HG03342 (cell line): ENCODE measurements at regions not wholly inside any gene's neighbourhood (a gene's known extent, or its start where the extent isn't known, plus 50 kb on each side); places are given as distances from the start of the nearest gene placed in this dataset.
"Not testable (repeated sequence)": the region's sequence is repeated elsewhere in the genome, so short reads cannot be mapped to it uniquely, and the experiment has no call there.

ENCODE experiments used
- ATAC-seq: cut with Tn5 transposase; IDR thresholded peaks from one replicate; pipeline ENCODE4 v1.9.1; 2021; ENCODE audit warnings: mild to moderate bottlenecking, moderate library complexity; ENCODE audit not compliant: unreplicated experiment

DNA sequence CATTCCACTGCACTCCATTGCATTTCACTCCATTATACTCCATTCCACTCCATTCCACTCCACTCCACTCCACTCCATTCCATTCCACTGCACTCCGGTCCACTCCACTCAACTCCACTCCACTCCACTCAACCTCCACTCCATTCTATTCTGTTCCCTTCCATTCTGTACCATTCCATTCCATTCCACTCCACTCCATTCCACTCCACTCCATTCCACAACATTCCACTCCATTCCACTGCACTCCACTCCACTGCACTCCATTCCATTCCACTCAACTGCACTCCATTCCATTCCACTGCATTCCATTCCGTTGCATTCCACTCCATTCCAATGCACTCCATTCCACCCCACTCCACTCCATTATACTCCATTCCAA is 2565.3 kb upstream of the TPTE start:
- ATAC-seq = not testable (repeated sequence)

DNA sequence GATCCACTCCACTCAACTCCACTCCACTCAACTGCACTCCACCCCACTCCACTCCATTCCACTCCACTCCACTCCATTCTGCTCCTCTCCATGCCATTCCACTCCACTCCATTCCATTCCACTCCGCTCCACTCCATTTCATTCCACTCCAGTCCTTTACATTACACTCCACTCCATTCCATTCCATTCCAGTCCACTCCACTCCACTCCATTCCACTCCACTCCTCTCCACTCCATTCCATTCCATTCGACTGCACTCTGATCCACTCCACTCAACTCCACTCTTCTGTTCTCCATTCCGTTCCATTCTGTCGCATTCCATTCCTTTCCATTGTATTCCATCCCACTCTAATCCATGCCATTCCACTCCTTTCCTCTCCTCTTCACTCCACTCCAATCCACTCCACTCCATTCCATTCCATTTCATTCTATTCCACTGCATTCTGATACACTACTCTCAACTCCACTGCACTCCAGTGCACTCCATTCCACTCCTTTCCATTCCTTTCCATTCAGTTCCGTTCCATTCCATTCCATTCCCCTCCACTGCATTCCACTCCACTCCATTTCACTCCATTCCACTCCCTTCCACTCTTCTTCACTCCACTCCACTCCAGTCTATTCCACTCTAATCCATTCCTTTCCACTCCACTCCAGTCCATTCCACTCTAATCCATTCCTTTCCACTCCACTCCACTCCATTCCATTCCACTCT is 2564.2 kb upstream of the TPTE start:
- ATAC-seq = not testable (repeated sequence)

DNA sequence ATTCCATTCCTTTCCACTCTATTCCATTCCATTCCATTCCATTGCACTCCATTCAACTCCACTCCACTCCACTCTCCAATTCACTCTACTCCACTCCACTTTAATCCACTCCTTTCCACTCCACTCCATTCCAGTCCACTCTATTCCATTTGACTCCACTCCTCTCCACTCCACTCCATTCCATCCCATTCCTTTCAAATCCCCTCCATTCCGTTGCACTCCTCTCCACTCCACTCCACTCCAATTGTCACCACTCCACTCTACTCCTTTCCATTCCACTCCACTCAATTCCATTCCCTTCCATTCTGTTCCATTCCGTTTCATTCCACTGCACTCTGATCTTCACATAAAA is 2563.7 kb upstream of the TPTE start:
- ATAC-seq = no peak
